ENCODE measurements at regions not wholly inside any gene's neighbourhood (a gene's known extent, or its start where the extent isn't known, plus 50 kb on each side); places are given as distances from the start of the nearest gene placed in this dataset.
A peak's percentile ranks its signal among the peaks of the same experiment; 100 is the strongest.

GRCh38 chrX:120794525-120794975 is 81.1 kb downstream of the CT47B1 start:
- no peak for DNase-seq (ENCODE audit: extremely low spot score, unreplicated experiment)
- H3K4me1 Mint-ChIP-seq (ENCODE audit: unreplicated experiment) = no peaks in the 10 kb centered on the region
- H3K27me3 Mint-ChIP-seq = no peaks in the 10 kb centered on the region
- TF ChIP-seq, protein P1, sequence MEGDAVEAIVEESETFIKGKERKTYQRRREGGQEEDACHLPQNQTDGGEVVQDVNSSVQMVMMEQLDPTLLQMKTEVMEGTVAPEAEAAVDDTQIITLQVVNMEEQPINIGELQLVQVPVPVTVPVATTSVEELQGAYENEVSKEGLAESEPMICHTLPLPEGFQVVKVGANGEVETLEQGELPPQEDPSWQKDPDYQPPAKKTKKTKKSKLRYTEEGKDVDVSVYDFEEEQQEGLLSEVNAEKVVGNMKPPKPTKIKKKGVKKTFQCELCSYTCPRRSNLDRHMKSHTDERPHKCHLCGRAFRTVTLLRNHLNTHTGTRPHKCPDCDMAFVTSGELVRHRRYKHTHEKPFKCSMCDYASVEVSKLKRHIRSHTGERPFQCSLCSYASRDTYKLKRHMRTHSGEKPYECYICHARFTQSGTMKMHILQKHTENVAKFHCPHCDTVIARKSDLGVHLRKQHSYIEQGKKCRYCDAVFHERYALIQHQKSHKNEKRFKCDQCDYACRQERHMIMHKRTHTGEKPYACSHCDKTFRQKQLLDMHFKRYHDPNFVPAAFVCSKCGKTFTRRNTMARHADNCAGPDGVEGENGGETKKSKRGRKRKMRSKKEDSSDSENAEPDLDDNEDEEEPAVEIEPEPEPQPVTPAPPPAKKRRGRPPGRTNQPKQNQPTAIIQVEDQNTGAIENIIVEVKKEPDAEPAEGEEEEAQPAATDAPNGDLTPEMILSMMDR (conservative IDR thresholded peaks at IDR 0.05) = no peak
- H3K36me3 Mint-ChIP-seq = no peaks in the 10 kb centered on the region
- no peak overlapping the region for H3K27ac Mint-ChIP-seq
- no peaks in the 10 kb centered on the region for H3K9me3 Mint-ChIP-seq
- H3K4me3 Mint-ChIP-seq = no peak overlapping the region

DNA sequence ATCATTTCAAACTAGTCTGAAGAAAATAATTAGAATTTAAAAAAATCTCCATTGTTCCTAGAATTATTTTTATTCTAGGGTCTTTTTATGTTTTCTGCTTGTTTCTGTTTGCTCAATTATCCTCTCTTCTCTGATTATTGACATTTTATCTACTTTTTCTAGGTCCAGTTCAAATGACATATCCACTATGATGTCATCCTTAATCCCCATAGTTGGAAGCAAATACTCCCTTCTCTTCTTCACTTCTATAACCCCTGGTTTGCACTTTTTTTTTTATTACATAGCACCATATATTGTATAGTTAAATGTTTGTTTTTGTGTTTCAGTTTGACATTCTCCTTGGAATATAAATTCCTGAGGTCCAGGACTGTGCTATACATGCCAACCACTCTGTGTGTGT is 82.6 kb downstream of the CT47B1 start:
- Mint-ChIP-seq H3K4me3 (no peak overlapping the region), H3K9me3 (no peaks in the 10 kb centered on the region), H3K27ac (no peak overlapping the region), H3K36me3 (no peaks in the 10 kb centered on the region), H3K27me3 (no peaks in the 10 kb centered on the region), H3K4me1 (ENCODE audit: unreplicated experiment) (no peaks in the 10 kb centered on the region)
- no peak for DNase-seq (ENCODE audit: extremely low spot score, unreplicated experiment)
- TF ChIP-seq, protein P1 (conservative IDR thresholded peaks at IDR 0.05) = no peak

DNA sequence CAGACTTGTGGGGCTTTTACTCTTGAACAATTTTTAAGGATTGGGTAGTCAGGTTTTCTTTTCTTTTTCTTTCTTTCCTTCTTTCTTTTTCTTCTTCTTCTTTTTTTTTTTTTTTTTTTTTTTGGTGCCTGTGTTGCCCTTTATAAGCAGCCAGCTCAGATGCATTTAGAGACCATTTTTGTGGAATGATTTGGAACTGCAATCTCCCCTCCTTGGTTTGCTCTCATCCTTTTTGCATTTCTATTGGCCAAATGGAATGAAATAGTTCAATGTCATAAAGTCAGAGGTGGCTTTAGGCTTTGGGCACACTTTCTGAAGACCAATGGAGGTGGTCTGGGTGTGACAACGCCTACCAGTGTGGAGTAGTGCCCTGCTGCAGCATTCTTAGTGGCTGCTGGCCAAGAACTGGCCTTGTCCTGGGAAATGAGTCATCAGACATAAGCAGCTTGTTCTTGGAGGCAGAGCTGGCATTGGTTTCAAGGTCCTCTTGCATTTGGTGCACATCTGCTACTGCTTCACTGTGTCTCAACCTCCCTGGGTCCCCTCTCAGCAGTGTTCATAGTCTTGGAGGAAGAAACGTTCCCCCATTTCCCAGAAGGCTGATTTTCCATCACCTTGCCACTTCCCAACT is 84.5 kb downstream of the CT47B1 start:
- no peak for DNase-seq (ENCODE audit: extremely low spot score, unreplicated experiment)
- Mint-ChIP-seq H3K9me3 (no peaks in the 10 kb centered on the region), H3K4me3 (no peak overlapping the region), H3K27ac (no peak overlapping the region), H3K36me3 (no peaks in the 10 kb centered on the region), H3K4me1 (ENCODE audit: unreplicated experiment) (no peaks in the 10 kb centered on the region), H3K27me3 (no peaks in the 10 kb centered on the region)
- TF ChIP-seq, protein P1 (conservative IDR thresholded peaks at IDR 0.05) = peak; percentile 31

GRCh38 chrX:120790552-120790951 is 85.1 kb downstream of the CT47B1 start:
- Mint-ChIP-seq H3K9me3 (no peaks in the 10 kb centered on the region), H3K27me3 (no peaks in the 10 kb centered on the region), H3K4me3 (peak overlapping the region; percentile 53), H3K27ac (no peak overlapping the region), H3K36me3 (no peaks in the 10 kb centered on the region), H3K4me1 (ENCODE audit: unreplicated experiment) (no peaks in the 10 kb centered on the region)
- TF ChIP-seq, protein P1 (conservative IDR thresholded peaks at IDR 0.05) = no peak
- no peak for DNase-seq (ENCODE audit: extremely low spot score, unreplicated experiment)

GRCh38 chrX:120790118-120790517 is 85.5 kb downstream of the CT47B1 start:
- DNase-seq (ENCODE audit: extremely low spot score, unreplicated experiment) = no peak
- no peaks in the 10 kb centered on the region for H3K36me3 Mint-ChIP-seq
- H3K4me3 Mint-ChIP-seq = peak overlapping the region; percentile 53
- no peaks in the 10 kb centered on the region for H3K4me1 Mint-ChIP-seq (ENCODE audit: unreplicated experiment)
- H3K27ac Mint-ChIP-seq = no peak overlapping the region
- H3K9me3 Mint-ChIP-seq = no peaks in the 10 kb centered on the region
- H3K27me3 Mint-ChIP-seq = no peaks in the 10 kb centered on the region
- TF ChIP-seq, protein P1 (conservative IDR thresholded peaks at IDR 0.05) = peak; percentile 92

Measured in type B pancreatic cell (in vitro differentiated cells).